ENCODE measurements at regions not wholly inside any gene's neighbourhood (a gene's known extent, or its start where the extent isn't known, plus 50 kb on each side); places are given as distances from the start of the nearest gene placed in this dataset.

DNA sequence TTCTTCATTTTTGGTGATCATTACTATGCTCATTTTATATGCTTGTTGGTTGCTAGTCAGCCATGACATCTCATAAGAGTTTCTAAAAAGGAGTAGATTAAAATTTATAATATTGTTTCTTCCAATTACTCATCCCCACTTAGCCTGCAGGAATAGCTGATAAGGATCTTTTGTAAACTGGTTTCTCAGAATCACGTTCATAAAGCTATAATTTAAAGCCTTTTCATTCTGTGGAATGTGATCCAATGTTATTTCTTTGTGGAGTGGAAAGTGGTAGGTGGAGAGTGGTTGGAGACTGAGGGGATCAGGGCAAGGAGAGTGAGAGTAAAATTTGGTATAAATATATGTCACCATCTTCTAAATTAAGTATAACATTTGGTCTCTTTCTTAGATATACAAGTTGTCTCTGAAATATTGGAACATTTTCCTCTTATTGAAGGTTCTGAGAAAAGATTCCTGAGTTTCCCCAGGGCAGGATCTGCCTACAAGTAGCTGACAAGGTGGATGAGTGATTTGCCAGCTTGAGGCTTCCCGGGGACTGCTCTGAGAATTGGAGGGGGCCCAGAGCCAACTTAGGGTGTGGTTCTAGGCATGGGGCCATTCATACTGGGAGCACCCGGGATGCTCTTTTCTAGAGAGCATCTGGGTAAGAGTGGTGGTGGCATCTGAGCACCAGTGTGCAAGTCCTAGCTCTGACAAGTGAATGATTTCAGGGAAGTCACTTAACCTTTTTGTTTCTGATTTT, 116.4 kb downstream of the TBX19 start:
- TF ChIP-seq CTCF (IDR thresholded peaks at IDR 0.05) (no peak), POLR2A (IDR thresholded peaks at IDR 0.05) (no peak)

Data from Peyer's patch (tissue), 4 donors.